Renal pelvis (tissue), 1 donor: ENCODE measurements at regions not wholly inside any gene's neighbourhood (a gene's known extent, or its start where the extent isn't known, plus 50 kb on each side); places are given as distances from the start of the nearest gene placed in this dataset.

Source experiments
- DNase-seq: peaks from one replicate; pipeline ENCODE4 v3.0.0-alpha.2; 2013

DNA sequence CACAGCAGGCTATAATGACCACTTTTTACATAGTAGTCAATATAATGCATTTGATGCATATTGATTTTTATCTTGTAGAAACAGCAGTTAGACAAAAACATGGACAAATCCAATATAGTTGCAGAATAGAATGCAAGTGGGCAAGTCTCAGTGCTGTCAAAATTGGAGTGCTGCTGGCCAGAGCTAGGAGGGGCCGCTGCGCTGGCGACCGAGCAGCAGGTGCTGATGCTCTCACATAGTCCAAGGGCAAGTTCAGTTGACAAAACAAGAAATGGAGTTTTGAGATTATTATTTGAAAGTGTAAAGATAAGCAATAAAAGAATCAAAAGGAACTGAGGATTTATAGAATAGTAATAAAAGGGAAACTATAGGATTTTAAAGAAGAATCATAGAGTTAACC, 60.6 kb upstream of the CDK20 start:
- DNase-seq = no peak

DNA sequence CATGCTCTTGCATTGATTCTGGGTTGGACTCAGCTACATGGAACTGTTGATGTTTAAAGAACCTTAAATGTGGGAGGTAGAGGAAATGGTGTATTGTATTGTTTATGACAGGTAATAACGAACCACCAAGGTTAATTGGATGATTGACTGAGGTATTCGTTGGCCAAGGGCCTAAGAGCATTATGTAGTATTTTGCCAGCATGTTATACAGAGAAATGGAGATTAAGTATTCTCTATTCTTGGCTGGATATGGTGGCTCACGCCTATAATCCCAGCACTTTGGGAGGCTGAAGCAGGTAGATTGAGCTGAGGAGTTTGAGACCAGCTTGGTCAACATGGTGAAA, 59.0 kb upstream of the CDK20 start:
- DNase-seq = no peak

DNA sequence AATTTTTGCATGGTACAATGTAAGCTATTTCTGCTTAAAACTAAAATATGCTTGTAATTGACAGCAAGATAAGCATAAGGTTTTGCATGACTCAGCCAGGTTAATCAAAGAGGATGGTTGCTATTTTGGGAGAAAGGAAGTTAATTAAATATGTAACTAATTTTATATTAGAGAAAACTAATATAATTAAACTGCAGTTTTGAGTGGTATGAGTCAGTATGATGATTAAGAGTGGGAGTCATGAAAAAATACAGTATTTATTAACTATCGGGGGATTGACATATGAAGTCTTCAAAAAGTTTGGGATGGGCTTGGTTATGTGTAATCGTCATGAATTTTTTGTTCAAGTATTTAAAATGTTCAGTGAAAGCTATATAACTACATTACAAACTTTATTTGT, 54.0 kb upstream of the CDK20 start:
- no peak for DNase-seq

DNA sequence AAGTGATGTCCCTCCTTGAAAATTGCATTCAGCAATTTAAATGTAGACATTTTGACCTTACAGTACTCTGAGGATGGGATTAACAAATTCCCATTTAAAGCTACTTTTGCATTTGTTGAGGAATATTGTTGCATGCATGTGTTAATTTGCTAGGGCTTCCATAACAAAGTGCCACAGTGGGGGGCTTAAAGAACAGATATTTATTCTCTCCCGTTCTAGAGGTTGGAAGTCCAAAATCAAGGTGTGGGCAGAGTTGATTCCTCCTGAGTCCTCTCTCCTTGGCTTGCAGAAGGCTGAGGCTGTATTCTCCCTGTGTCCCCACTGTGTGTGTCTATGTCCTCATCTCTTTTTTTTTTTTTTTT, 51.8 kb upstream of the CDK20 start:
- no peak for DNase-seq

DNA sequence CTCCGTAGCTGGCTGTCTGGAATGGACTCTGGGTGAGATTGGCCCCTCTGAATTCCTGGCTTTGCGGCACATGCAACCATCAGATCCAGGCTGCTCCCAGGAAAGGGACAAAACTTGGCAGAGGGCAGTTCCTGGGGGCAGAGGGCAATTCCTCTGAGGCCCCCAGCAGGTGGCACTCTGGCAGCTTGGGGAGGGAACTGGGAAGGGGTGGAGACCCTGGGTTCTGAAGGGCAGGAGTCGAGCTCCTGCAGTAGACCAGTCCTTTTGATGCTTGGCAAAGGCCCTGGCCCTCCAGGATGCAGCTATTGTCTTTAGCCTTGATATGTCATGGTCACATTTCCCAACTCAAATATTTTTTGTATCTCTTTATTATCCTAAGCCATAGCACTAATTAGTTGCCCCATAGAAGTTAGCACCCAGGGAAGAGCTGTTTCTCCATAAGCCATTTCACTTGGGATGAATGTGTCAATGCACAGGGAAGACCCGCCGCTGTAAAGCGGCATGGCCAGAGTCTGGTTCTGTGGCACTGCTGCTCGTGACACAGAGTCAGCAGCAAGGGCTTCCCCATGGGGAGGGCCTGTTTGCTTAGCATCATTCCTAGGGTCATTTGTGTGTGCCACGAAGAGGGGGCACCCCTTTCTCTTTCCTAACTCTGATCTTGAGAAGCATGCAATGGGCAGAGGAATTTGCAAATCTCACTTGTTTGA, 51.2 kb upstream of the CDK20 start:
- no peak for DNase-seq

DNA sequence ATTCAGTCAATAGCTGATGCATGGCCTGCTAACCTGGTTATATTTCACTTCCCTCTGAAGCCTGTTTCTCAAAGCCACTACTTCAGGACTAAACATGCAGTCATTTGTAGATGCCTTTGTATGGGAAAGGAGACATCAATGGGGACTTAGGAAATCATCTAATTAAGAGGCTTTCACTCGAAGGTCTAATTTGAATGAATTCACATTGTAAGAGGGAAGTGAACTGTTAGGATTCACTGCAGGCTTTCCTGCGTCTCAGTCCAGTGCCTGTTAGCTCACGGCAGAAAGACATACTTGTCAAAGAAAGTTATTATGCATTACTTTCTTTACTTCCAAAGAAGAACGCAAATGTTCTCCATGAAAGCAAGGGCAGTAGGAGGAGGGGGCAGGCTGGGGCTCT, 50.6 kb upstream of the CDK20 start:
- DNase-seq = no peak
